Hepatic stellate cell (primary cell): ENCODE measurements at regions not wholly inside any gene's neighbourhood (a gene's known extent, or its start where the extent isn't known, plus 50 kb on each side); places are given as distances from the start of the nearest gene placed in this dataset.

Experiments
- DNase-seq: peaks from one replicate; pipeline ENCODE4 v3.0.0; 2011; ENCODE audit warnings: low spot score

DNA sequence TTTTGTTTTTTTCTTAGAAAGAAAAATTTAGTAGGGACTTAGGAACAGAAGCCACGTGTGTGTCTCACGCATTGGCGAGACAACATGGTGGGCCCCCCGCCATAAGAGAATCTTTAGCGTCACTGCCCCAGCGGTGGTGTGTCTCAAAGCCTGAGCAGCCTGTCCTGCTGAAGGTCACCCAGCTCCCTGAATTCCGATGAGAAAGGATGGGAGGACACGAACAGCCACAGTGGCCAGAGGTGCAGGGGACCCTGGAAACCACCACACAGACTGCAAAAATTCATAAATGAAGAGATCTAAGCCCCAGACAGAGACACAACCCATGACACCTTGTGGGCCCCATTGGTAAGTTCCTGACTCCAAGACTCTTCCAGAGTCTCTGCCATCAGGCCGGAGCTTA is 266.1 kb upstream of the RAB6C start:
- no peak for DNase-seq

DNA sequence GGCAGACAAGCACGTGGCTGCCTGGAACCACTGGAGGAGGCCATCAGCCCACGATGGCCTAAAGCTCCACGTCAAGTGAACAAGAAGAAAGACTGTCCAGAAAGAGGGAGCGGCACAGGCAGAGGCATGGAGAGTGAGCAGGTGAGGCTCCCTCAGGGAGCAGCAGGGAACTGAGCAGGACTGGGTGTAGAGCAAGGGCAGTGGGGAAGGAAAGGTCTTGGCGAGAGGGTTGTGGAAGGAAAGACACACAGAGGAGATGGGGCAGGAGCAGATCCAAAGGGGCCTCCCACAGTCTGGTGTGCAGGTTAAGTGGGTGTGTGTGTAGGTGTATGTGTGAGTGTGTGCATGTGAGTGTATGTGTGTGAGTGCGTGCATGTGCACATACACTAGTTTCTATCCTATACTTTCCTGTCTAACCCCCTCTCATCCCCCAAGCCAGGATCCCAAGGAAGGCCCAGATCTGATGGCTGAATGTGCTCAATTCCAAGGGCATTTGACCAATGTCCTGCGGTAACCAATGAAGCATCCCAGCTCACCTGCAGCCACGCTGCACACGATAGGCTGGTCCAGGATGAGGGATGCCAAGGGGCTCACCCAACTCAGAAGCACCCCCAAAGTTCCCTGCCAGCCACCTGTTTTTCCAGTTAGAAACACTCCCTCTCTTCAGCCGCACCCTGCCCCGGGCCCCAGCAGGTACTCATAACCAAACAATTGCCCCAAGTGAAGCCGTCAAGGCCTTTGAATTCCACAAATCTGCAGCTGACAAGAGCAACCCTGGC is 262.5 kb upstream of the RAB6C start:
- DNase-seq = no peak

DNA sequence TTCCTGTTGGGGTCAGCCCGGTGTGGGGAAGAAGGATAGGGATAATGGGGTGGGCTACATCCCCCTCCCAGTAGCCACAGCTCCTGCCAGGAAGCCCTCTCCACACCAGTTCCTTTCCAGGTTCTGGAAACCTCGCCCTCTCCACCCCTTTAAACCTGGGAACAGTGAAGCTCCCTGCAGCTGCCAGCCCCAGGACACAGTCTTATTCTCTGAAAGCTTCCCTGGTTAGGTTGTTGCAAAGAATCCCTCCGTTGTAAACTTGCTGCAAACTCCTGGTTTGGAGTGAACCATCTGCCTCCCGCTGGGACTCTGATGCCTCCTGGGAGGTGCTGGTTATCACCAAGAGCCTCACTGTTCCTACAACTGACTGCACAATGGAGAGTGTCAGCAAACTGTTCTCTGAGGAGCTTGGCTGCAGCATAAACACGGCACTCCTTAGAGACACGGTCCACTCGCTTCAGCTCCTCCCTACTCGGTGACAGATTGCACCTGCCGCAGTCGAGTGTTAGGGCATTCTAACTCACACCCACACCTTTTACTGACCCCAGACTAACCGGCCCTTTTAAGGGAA is 261.8 kb upstream of the RAB6C start:
- DNase-seq = no peak

DNA sequence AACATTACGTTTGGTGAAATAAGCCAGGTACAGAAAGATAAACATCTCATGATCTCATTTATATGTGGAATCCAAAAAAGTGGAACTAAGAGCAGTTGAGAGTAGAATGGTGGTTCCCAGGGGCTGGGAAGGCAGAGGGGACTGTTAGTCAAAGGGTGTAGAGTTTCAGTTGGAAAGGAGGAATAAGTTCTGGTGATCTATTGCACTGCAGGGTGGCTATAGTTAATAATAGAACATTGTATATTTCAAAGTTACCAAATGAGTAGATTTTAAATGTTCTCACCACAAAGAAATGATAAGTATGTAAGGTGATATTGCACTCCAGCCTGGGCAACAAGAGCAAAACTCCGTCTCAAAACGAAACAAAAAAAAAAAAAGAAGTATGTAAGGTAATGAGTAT is 260.1 kb upstream of the RAB6C start:
- DNase-seq = no peak

DNA sequence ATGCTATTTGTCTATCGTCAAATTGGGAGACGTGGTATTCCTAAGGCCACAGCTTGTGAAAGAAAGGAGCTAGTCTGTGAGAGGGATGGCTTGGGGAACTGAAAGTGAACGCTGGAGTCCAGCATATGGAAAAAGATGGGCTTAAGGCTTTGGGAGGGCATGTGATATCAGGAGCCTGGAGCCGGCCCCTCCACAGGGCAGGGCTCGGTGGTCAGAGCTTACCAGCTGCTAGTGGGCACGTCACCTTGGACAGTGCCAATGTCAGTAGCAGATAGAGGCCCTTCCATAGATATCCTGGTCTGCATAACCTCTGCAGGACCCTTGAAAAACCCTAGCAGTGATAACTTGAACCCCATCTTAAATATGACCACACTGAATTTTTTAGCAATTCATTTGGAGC is 259.1 kb upstream of the RAB6C start:
- DNase-seq = no peak

DNA sequence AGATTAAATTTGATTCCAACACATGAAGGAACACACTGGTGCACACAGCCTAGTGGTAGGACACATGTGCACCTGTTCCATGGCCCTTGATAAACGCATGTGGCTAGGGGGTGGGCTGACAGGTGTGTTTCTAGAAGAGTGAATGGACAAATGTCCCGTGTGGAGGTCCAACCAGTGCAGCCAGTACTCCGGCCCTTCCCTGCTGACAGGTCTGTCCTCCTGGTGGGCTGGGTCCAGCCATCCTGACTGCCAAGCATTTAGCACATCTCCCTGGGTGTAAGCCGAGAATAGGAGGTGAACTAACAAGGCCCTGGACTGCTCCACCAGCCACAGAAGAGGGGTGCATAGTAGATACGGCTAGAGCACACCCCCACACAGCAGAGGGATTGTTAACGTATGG is 258.7 kb upstream of the RAB6C start:
- no peak for DNase-seq

DNA sequence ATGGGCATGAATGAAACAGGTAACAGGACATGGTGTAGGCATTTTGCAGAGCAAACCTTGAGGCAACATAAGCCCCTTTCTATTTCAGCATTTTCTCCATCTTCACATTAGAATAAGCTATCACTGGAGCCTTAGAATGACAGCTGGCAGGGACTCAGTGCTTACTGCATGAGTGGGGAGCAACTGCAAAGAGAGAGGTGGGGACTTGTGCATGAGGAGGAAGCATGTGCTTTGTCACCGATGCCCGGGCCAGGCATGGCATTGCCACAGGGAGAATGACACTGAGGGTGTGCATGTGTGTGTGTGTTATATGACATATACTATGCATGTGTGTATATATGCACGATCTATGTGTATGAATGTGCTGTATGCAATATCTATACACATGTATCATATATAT is 258.2 kb upstream of the RAB6C start:
- DNase-seq = no peak

DNA sequence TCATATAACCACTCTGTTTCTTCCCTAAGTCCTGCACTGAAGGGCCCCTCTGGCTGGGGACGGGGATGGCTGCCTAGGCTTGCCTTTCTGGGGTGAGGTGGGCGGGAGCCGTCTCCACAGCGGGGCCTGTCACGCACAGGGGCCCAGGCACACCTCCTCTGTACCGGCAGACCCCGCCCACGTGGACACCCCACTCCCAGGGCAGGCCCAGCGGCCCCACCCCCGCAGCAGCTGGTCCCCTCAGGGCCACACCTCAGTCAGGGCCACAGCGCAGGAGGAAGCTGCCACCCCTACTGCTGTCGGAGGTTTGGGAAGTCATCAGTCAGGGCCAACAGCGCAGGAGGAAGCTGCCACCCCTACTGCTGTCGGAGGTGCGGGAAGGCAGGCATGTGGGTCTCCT is 257.6 kb upstream of the RAB6C start:
- DNase-seq = no peak

DNA sequence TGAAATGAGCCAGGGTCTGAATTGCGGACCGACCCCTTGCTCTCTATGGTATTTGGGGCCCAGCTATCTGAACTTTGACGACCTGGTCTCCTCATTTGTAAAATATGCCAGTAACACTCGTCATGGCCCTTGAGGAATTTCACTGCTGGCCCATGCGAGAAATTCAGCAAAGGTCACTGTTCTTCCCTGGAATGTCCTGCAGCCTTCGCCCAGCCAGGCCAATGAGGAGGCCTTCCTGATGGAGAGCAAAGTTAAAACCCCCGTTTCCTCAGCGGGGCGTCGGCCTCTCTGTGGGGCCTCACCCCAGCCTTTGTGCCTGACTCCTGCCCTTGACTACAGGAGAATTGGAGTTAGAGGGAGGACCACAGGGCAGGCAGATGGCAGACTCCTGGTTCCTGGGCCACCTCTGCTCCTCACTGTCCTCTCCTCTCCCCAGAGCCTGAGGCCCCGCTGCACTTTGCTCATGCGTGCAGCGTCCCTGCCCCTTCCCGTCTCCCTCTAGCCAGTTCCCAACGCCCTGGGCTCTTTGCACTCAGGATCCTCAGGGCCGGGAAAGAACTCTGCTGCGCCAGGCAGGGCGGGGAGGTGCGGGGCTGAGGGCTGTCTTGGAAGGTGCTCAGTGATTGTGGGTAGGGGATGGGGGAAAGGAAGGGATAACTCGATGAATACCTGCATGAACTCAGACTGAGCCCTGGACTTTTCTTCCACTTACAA is 257.0 kb upstream of the RAB6C start:
- no peak for DNase-seq

DNA sequence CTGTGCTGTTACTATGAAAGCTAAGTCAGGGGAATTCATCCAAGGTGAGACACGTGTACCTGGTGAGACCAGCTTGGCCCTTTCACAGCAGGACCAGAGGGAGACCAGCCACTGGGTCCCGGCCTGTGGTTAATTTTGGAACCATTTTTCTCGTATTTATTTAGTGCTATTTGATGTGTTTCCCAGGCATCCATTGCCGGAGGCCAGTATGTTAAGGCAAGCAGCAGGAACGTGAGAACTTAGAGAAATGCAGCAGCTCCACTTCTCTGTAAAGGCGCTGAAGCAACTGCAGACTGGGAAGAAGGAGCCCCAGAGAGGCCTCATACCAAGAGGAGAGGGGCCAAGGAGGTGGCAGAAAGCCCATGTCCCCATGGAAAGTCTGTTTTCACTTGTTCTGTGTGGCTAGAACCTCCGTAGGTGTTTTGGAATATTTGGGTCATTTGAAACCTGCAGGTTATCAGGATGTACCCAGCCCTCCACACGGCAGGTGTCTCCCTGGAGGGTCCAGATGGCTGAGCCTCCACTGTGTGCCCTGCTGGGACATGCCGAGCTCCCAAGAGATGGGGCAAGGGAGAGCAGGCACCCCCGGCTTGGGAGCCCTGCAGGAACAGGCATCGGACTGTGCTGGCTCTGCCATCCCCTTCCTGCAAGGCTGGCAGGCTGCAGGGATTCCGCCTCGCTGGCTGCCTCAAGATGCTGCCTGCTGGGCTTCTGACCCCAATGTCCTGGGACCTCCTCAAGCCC is 256.0 kb upstream of the RAB6C start:
- no peak for DNase-seq

DNA sequence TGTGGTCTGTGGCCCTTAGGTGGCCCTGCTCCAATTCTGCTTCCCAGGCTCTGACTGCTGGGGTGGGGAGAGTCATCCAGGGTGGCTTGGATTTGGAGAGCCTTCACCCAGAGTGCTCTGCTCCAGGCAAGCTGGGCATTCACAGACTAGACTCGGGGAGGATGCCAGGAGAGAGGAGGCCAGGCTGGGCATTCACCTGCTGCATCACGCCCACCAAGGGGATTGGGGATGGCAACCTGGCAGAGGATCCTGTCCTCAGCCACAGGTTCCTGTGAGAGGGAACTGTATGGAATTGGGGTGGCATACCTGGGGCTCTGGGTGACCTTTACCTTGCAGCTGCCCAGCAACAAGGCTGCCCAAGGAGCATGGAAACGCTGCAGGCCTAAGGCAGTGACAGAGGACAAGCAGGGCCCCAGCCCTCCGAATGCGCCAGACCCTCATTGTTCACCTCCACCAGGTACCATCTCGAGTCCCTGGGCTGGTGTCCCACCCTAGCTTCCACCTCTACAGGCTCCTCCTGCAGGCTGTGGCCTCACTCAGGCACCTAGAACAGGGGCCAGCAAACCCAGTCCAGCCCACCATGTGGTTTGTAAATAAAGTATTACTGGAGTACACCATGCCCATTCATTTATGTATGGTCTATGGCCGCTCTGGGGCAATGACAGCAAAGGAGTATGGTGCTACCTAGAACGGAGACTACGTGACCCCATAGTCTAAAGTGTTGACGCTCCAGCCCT is 255.3 kb upstream of the RAB6C start:
- no peak for DNase-seq

DNA sequence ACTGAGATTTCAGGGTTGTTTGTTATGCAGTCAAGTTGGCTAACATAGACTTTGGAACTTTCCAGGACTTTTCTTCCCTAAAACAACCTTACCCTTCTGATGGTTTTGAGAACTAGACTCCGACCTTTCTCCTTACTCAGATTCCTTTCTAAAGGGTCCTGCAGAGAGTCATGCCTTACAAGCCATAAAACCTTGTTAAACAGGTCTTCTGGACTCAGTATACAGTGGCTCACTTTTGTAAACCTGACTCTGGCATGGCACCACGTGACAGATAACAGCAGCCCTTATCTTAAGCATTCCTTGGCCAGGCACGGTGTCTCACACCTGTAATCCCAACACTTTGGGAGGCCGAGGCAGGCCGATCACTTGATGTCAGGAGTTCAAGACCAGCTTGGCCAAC is 253.2 kb upstream of the RAB6C start:
- DNase-seq = no peak

DNA sequence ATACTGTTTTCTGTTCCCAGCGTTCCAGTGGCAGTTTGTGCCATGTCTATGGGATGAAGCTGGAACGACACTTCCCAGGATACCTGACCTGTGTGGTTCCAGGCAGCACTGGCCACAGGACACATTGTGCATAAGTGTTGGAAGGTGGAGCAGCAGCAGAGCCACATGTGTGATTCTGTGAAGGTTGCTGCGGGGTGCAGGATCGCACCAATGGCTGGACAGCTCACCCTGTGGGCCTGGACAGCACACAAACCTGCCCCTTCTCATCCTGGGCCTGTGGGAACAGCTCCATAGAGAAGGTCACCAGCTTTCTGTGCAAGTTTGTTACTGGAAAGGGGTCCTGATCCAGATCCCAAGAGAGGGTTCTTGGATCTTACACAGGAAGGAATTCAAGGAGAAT is 252.2 kb upstream of the RAB6C start:
- no peak for DNase-seq

DNA sequence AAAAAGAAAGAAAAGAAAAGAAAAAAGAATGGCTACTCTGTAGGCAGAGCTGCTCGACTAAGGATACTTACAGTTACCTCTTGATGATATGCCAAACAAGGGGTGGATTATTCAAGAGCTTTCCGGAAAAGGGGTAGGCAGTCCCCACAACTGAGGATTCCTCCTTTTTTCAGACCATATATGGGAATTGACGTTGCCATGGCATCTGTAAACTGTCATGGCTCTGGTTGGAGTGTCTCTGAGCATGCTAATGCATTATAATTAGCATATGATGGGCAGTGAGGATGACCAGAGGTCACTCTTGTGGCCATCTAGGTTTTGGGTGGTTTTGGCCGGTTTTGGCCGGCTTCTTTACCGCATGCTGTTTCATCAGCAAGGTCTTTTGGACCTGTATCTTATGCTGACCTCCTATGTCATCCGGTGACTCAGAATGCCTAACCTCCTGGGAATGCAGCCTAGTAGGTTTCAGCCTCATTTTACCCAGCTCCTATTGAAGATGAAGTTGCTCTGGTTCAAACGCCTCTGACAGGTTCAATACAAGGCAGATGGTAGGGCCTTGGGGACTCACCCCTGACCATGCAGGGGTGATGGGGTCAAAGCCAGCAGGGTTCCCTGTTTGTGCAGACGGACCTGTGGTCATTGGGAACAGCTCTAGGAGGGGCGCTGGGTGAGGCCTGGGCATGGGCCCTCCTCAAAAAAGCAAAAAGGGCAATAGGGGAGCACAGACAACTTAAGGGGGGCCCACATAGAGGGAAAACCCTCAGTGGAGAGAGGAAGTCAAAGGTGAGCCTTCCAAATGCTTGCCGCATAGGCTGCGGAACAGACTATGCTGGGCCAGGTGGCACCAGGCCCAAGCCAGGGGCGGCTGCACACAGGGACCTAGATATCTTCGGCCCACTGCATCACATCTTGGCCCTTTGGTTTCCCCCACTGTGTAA is 251.2 kb upstream of the RAB6C start:
- DNase-seq = no peak

DNA sequence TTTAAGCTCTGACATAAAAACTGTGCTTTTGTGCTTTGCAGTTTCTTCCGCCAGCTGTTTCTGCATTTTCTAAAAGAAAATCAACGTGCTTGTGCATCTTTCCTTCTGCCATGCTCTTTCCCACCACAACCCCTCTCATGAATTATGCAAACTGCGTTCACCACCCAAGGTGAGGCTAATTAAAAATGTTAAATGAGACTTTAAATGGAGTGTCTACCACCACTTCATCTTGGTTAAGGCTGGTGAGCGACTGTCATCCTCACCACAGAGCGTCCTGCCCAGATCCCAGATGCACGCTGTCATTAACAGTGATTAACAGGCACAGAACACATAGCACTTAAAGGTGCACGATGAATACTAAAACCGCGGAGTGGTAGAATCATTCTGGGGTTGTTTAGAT is 250.5 kb upstream of the RAB6C start:
- no peak for DNase-seq

DNA sequence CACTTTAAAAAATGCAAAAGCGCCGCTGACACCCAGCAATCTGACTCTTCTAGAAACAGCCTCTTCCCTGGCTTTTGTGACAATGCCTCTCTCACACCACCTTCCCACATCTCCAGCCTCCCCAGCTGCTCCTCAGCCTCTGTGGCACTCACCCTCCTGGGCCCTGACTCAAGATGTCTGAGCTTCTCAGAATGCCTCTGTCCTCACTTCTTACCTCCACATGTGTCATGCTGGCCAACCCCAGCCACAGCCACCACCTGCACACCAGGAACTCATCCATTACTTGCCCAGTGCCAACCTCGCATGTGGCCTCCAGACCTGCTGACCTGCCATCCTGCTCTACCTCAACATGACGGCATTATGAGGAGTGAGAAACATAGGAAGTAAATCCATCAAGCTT is 249.8 kb upstream of the RAB6C start:
- no peak for DNase-seq

DNA sequence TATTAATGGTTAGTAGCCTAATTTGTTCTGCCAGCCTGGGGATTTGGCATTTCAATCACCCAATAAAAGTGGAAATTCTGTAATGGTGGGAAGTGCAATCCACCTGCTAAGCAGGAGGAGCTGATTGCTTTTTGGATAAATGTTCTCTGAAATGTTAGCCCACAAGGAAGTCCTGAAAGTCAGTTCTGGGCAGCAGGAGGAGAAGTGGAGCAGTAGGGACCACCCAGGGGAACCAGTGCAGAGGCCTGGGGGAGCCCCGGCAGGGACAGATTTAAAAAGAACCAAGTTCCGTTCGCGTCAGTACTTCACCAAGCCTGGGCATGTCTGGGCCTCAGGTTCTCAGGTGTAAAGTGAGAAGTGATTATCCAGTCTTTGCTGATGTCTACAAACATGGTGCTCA is 248.5 kb upstream of the RAB6C start:
- DNase-seq = no peak

DNA sequence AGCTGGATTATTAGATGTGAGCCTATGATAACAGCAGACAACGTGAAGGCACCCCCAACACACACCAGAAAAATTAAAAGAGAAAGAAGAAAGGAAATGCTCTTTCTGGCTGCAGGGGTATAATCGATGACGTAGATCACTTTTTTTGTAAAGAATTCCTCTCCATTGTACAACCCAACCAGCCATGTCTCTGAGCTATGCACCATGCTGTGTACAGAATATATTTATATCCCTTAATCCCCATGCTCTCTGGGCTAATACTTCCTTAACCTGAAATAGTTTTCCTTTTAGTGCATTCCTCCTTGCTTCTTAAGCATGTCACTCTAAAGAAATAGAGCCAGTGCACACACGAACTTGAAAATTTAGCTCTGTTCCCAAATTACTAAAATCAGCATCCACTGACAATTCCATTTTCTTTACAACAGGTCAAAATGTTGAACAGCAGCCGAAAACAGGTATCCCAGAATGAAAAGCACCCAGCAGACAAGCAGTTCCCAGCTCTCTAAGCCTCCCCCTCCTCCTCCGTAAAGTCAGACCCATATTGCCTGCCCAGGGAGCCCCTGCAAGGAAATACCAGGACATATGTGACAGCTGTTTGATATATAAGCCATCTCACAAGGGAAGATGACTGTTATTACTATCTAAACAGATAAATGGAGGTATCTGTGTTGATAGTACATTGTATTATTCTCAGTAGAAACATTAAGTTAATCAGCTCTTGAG is 247.4 kb upstream of the RAB6C start:
- DNase-seq = no peak

DNA sequence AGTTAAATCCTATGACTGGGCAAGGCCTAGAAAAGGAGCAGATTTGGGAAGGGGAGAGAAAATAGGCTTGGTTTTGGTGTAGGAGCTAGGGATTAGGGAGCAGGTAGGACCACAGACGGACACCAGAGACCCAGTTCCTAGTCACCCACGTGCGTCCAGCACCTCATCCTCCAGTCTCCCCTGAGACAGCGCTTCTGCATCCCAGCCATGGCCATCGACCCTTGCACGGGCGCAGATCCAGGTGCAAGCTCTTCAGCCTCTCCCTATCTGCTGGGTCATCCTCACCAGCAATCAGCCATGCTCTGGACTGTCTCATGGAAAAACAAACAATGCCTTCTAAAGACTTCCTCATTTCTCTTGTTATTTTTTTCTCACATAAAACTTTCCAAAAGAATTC is 246.8 kb upstream of the RAB6C start:
- DNase-seq = no peak

DNA sequence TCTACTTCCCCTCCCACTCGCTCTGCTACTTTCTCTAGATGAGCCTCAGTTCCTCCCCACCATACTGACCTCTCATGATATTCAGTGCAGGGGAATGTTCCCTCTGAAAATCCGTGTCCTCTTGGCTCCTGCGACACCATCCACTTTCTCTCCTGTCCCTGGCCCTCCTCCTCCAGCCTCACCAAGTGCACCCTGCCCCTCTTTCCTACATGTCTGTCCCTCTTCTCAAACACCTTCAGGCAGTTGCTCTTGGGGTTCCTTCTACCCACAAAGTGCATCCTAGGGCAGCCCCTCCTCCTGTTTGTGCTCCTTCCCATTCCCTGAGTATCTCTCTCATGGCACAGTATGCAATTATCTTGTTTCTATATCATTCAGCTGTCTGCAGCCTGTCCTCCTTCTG is 246.4 kb upstream of the RAB6C start:
- DNase-seq = no peak
